Keratinocyte (primary cell): ENCODE measurements at regions not wholly inside any gene's neighbourhood (a gene's known extent, or its start where the extent isn't known, plus 50 kb on each side); places are given as distances from the start of the nearest gene placed in this dataset.

ENCODE experiments used
- DNase-seq: peaks from one replicate; pipeline ENCODE4 v3.0.0-alpha.2; 2011; ENCODE audit warnings: low read depth, missing footprints, low spot score
- FAIRE-seq: peaks from 2 replicates; lab custom pipeline; 2011; peaks lifted over from hg19 to GRCh38; lab: Jason Lieb, UNC
- H2AFZ ChIP-seq: 2 replicates; pipeline ENCODE4 v1.6.0; 2012; ENCODE audit warnings: low read length, control low read depth, inconsistent platforms; ENCODE audit not compliant: control insufficient read depth
- H3K27ac ChIP-seq: 2 replicates; pipeline ENCODE4 v1.5.1; 2011; ENCODE audit warnings: low read length; ENCODE audit not compliant: control insufficient read depth, insufficient read depth
- H3K27me3 ChIP-seq: 3 replicates; pipeline ENCODE4 v1.6.0; 2011; ENCODE audit warnings: low read length; ENCODE audit not compliant: control insufficient read depth, insufficient read depth; ENCODE audit errors: extremely low read depth
- H3K36me3 ChIP-seq, 2 experiments: 2 replicates in 1 of 2; 3 replicates in 1 of 2; pipeline ENCODE4 v1.5.1; 2011; ENCODE audit warnings: low read length in 2 of 2, mild to moderate bottlenecking in 1 of 2; ENCODE audit not compliant: control insufficient read depth in 2 of 2, insufficient read depth in 2 of 2; ENCODE audit errors: extremely low read depth in 1 of 2
- H3K4me1 ChIP-seq: 3 replicates; pipeline ENCODE4 v1.5.1; 2011; ENCODE audit warnings: low read length; ENCODE audit not compliant: control insufficient read depth, insufficient read depth; ENCODE audit errors: extremely low read depth
- H3K4me2 ChIP-seq: 3 replicates; pipeline ENCODE4 v1.6.0; 2011; ENCODE audit warnings: low read depth, low read length; ENCODE audit not compliant: control insufficient read depth, insufficient read depth; ENCODE audit errors: extremely low read depth
- H3K4me3 ChIP-seq, 3 experiments: fragments of 200-600 bp in 1 of 3; sonication (generic) in 1 of 3; 2 replicates in 2 of 3; 3 replicates in 1 of 3; pipeline ENCODE4 v1.5.1; 2011 to 2016; ENCODE audit warnings: low read length in 3 of 3, mild to moderate bottlenecking in 3 of 3, control low read depth in 2 of 3, inconsistent platforms in 1 of 3, low read depth in 1 of 3, mixed read lengths in 1 of 3, mixed run types in 1 of 3, moderate library complexity in 1 of 3; ENCODE audit not compliant: control insufficient read depth in 2 of 3, insufficient read depth in 2 of 3; ENCODE audit errors: extremely low read depth in 1 of 3
- H3K79me2 ChIP-seq: 2 replicates; pipeline ENCODE4 v1.6.0; 2012; ENCODE audit warnings: low read length; ENCODE audit not compliant: control insufficient read depth, insufficient read depth
- H3K9ac ChIP-seq: 3 replicates; pipeline ENCODE4 v1.6.0; 2011; ENCODE audit warnings: low read length; ENCODE audit not compliant: control insufficient read depth, insufficient read depth; ENCODE audit errors: extremely low read depth
- H3K9me1 ChIP-seq: 3 replicates; pipeline ENCODE4 v1.6.0; 2011; ENCODE audit warnings: low read length; ENCODE audit not compliant: control insufficient read depth, insufficient read depth; ENCODE audit errors: extremely low read depth
- H3K9me3 ChIP-seq: 2 replicates; pipeline ENCODE4 v1.5.1; 2012; ENCODE audit warnings: low read depth, low read length; ENCODE audit not compliant: control insufficient read depth
- H4K20me1 ChIP-seq: 3 replicates; pipeline ENCODE4 v1.6.0; 2011; ENCODE audit warnings: low read length; ENCODE audit not compliant: control insufficient read depth, insufficient read depth; ENCODE audit errors: extremely low read depth
- CTCF ChIP-seq, 3 experiments: IDR thresholded peaks in 1 of 3; conservative IDR thresholded peaks in 1 of 3; optimal IDR thresholded peaks in 1 of 3; 2 replicates in 2 of 3; 3 replicates in 1 of 3; pipeline versions ENCODE3 to v1.5.1; 2011; ENCODE audit warnings: low read length in 3 of 3, mild to moderate bottlenecking in 3 of 3, moderate library complexity in 2 of 3, control low read depth in 1 of 3, inconsistent platforms in 1 of 3; ENCODE audit not compliant: insufficient read depth in 2 of 3; ENCODE audit errors: extremely low read depth in 1 of 3
- EZH2 ChIP-seq: IDR thresholded peaks from one replicate; pipeline ENCODE4 v1.6.1; 2012; ENCODE audit warnings: inconsistent platforms, mild to moderate bottlenecking, low read length, moderate library complexity
- dilution Hi-C: fragments of 300-500 bp; cut with MboI; formaldehyde crosslinking; loops from one replicate; pipeline ENCODE4 v1.7.0; 2020; ENCODE audit warnings: low sequenced_read_pairs; ENCODE audit not compliant: extremely low pct_ligation_motif_present

DNA sequence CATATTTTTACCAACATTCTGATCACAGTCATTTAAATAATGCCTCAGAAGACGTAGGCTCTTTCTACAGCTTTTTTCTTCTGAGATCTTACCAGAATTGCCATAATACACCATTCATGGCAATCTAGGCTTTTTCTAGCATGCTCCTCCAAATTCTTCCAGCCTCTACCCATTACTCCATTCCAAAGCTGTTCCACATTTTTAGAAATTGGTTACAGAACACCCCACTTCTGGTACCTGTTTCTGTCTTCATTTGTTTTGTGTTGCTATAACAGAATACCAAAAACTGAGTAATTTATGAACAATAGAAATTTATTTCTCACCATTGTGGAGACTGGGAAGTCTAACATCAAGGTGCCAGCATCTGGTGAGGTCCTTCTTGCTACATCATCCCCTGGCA is 385.4 kb downstream of the BRINP2 start:
- DNase-seq (no peak), FAIRE-seq (no peak)
- dilution Hi-C loops: no loop called here
- Histone ChIP-seq H3K27ac (no peak overlapping the region), H3K4me2 (no peak overlapping the region), H3K9me1 (no peaks in the 10 kb centered on the region), H3K9ac (no peak overlapping the region), H3K9me3 (no peaks in the 10 kb centered on the region), H3K4me1 (no peaks in the 10 kb centered on the region), H3K27me3 (no peaks in the 10 kb centered on the region), H3K36me3 (no peaks in the 10 kb centered on the region), H2AFZ (no peak overlapping the region), H3K79me2 (no peaks in the 10 kb centered on the region), H3K4me3 (no peak overlapping the region), H4K20me1 (no peaks in the 10 kb centered on the region)
- TF ChIP-seq EZH2: no peak
- no peak for TF ChIP-seq CTCF (optimal IDR thresholded peaks at IDR 0.05 in 1 of 3, IDR thresholded peaks at IDR 0.05 in 1 of 3, conservative IDR thresholded peaks at IDR 0.05 in 1 of 3; ENCODE audit: extremely low read depth in 1 of 3, insufficient read depth in 2 of 3, low read length in 3 of 3)

- dilution Hi-C loops: no loop called here
Measured at GRCh38 chr1:177547200-177547599, 376.4 kb downstream of the BRINP2 start.

DNA sequence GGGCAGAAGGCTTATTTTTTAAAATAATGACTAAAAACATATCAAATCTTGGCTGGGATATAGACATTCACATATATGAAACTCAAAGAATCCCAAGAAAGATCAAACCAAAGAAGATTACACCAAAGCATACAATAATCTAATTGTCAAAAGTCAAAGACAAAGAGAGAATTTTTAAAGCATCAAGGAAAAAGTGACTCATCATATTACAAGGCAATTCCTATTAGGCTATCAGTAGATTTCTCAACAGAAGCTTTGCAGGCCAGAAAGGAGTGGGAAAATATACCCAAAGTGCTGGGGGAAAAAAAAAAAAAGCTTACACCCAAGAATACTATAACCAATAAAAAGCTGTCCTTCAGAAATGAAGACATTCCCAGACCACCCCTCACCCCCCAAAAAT is 375.6 kb downstream of the BRINP2 start:
- no peaks in the 10 kb centered on the region for H3K79me2 ChIP-seq
- no peaks in the 10 kb centered on the region for H3K36me3 ChIP-seq
- H4K20me1 ChIP-seq: no peaks in the 10 kb centered on the region
- no peak overlapping the region for H3K4me3 ChIP-seq
- no peaks in the 10 kb centered on the region for H3K9me1 ChIP-seq
- TF ChIP-seq EZH2: no peak
- TF ChIP-seq CTCF (optimal IDR thresholded peaks at IDR 0.05 in 1 of 3, IDR thresholded peaks at IDR 0.05 in 1 of 3, conservative IDR thresholded peaks at IDR 0.05 in 1 of 3; ENCODE audit: extremely low read depth in 1 of 3, insufficient read depth in 2 of 3, low read length in 3 of 3): no peak
- no peak overlapping the region for H3K9ac ChIP-seq
- H3K27ac ChIP-seq: no peak overlapping the region
- H3K9me3 ChIP-seq: no peaks in the 10 kb centered on the region
- DNase-seq (no peak), FAIRE-seq (no peak)
- H3K4me1 ChIP-seq: no peaks in the 10 kb centered on the region
- no peaks in the 10 kb centered on the region for H3K27me3 ChIP-seq
- H2AFZ ChIP-seq: no peak overlapping the region
- dilution Hi-C loops: no loop called here
- H3K4me2 ChIP-seq: no peak overlapping the region

More at GRCh38 chr1:177547200-177547599, 376.4 kb downstream of the BRINP2 start:
- Histone ChIP-seq H3K9ac (no peak overlapping the region), H3K4me3 (no peak overlapping the region), H3K36me3 (no peaks in the 10 kb centered on the region), H3K9me3 (no peaks in the 10 kb centered on the region), H3K4me1 (no peaks in the 10 kb centered on the region), H3K4me2 (no peak overlapping the region), H3K27me3 (no peaks in the 10 kb centered on the region), H3K9me1 (no peaks in the 10 kb centered on the region), H4K20me1 (no peaks in the 10 kb centered on the region), H3K79me2 (no peaks in the 10 kb centered on the region), H2AFZ (no peak overlapping the region), H3K27ac (no peak overlapping the region)
- DNase-seq: no peak
- TF ChIP-seq EZH2: no peak
- FAIRE-seq: no peak
